GM18519 (cell line): ENCODE measurements at regions not wholly inside any gene's neighbourhood (a gene's known extent, or its start where the extent isn't known, plus 50 kb on each side); places are given as distances from the start of the nearest gene placed in this dataset.
"Not testable (repeated sequence)": the region's sequence is repeated elsewhere in the genome, so short reads cannot be mapped to it uniquely, and the experiment has no call there.

Experiments
- ATAC-seq: cut with Tn5 transposase; IDR thresholded peaks from one replicate; pipeline ENCODE4 v1.9.1; 2021; ENCODE audit warnings: mild to moderate bottlenecking, moderate library complexity; ENCODE audit not compliant: unreplicated experiment, low FRiP score

GRCh38 chr2:138213084-138213483 lies 248.8 kb downstream of the HNMT start:
- peak; percentile 64 for ATAC-seq

- ATAC-seq: no peak
Measured at GRCh38 chr2:138213624-138214023, 249.4 kb downstream of the HNMT start.

GRCh38 chr2:138215958-138216357 lies 251.7 kb downstream of the HNMT start:
- ATAC-seq: no peak

GRCh38 chr2:138217975-138218374 lies 253.7 kb downstream of the HNMT start:
- no peak for ATAC-seq

GRCh38 chr2:138218397-138218796 lies 254.1 kb downstream of the HNMT start:
- ATAC-seq: no peak

- ATAC-seq: no peak
Measured at GRCh38 chr2:138219961-138220360, 255.7 kb downstream of the HNMT start.

GRCh38 chr2:138221358-138221757 lies 257.1 kb downstream of the HNMT start:
- no peak for ATAC-seq

- ATAC-seq: no peak
Measured at GRCh38 chr2:138223319-138223718, 259.0 kb downstream of the HNMT start.

- no peak for ATAC-seq
Measured at GRCh38 chr2:138227195-138227594, 262.9 kb downstream of the HNMT start.

GRCh38 chr2:138228101-138228500 lies 263.8 kb downstream of the HNMT start:
- no peak for ATAC-seq

- ATAC-seq: no peak
Measured at GRCh38 chr2:138234265-138234664, 267.3 kb upstream of the SPOPL start.

GRCh38 chr2:138235041-138235440 lies 266.5 kb upstream of the SPOPL start:
- no peak for ATAC-seq

GRCh38 chr2:138236142-138236541 lies 265.4 kb upstream of the SPOPL start:
- ATAC-seq: no peak

- no peak for ATAC-seq
Measured at GRCh38 chr2:138237667-138238384, 263.7 kb upstream of the SPOPL start.

GRCh38 chr2:138238908-138239307 lies 262.7 kb upstream of the SPOPL start:
- peak; percentile 66 for ATAC-seq

GRCh38 chr2:138239902-138240491 lies 261.6 kb upstream of the SPOPL start:
- ATAC-seq: no peak

GRCh38 chr2:138243372-138243771 lies 258.2 kb upstream of the SPOPL start:
- ATAC-seq: no peak

- no peak for ATAC-seq
Measured at GRCh38 chr2:138244501-138244925, 257.1 kb upstream of the SPOPL start.

- ATAC-seq: no peak
Measured at GRCh38 chr2:138245310-138245709, 256.3 kb upstream of the SPOPL start.

GRCh38 chr2:138247302-138247701 lies 254.3 kb upstream of the SPOPL start:
- ATAC-seq: no peak

GRCh38 chr2:138249207-138249606 lies 252.4 kb upstream of the SPOPL start:
- no peak for ATAC-seq

- ATAC-seq: not testable (repeated sequence)
Measured at GRCh38 chr2:138250843-138251320, 250.7 kb upstream of the SPOPL start.
